SK-N-SH treated with all-trans-retinoic acid at 6 μM for 48 hours (cell line): ENCODE measurements at regions not wholly inside any gene's neighbourhood (a gene's known extent, or its start where the extent isn't known, plus 50 kb on each side); places are given as distances from the start of the nearest gene placed in this dataset.

ENCODE experiments used
- GLIS3 ChIP-seq: fragments of 250-450 bp; sonication (Bioruptor Pico); IDR thresholded peaks from 2 replicates; pipeline ENCODE4 v1.5.0; 2020; ENCODE audit warnings: mild to moderate bottlenecking, moderate library complexity
- TSHZ2 ChIP-seq: fragments of 250-450 bp; sonication (Bioruptor Pico); IDR thresholded peaks from 2 replicates; pipeline ENCODE4 v1.5.0; 2020; ENCODE audit warnings: mild to moderate bottlenecking, moderate library complexity
- ZFP3 ChIP-seq: fragments of 250-450 bp; sonication (Bioruptor Pico); IDR thresholded peaks from 2 replicates; pipeline ENCODE4 v1.5.0; 2020; ENCODE audit warnings: mild to moderate bottlenecking, moderate library complexity
- ZNF8 ChIP-seq: fragments of 450-650 bp; formaldehyde crosslinking; IDR thresholded peaks from 2 replicates; pipeline ENCODE4 v1.5.0; 2020; ENCODE audit warnings: mild to moderate bottlenecking, moderate library complexity

- TF ChIP-seq TSHZ2 (CRISPR knock-in tag) (no peak), GLIS3 (CRISPR knock-in tag) (no peak), ZFP3 (CRISPR knock-in tag) (no peak), ZNF8 (CRISPR knock-in tag) (no peak)
These were observed 220.8 kb upstream of the UBE2E3 start for GRCh38 chr2:180759631-180760030.
